GM12878 (cell line): ENCODE measurements at regions not wholly inside any gene's neighbourhood (a gene's known extent, or its start where the extent isn't known, plus 50 kb on each side); places are given as distances from the start of the nearest gene placed in this dataset.

Source experiments
- ATAC-seq: fragments of 200-7000 bp; cut with Tn5 transposase; 3 replicates; pipeline ENCODE4 v1.9.1; 2020; ENCODE audit warnings: mild to moderate bottlenecking, moderate library complexity
- BruUV-seq: library from RNA; stranded (reverse); fragments of 400-500 nt; replicated peaks from 2 replicates; lab custom pipeline; 2021; lab: Mats Ljungman, UMichigan
- CTCF ChIA-PET: fragments of 300-600 bp; sonication (Branson Sonifier 250); formaldehyde crosslinking; extraction: SDS; loops from one replicate; lab custom pipeline; 2021; ENCODE audit warnings: inconsistent platforms; lab: Yijun Ruan, JAX
- POLR2A ChIA-PET: fragments of 350-600 bp; formaldehyde crosslinking; extraction: SDS; loops from one replicate; lab custom pipeline; 2021; ENCODE audit warnings: inconsistent platforms; lab: Charles Lee
- RAD21 ChIA-PET: fragments of 300-600 bp; sonication (Branson Sonifier 250); formaldehyde crosslinking; loops from one replicate; lab custom pipeline; 2023; ENCODE audit warnings: antibody characterized with exemption; ENCODE audit not compliant: unreplicated experiment; lab: Charles Lee
- SMC1A ChIA-PET: fragments of 300-600 bp; sonication (Branson Sonifier 250); formaldehyde crosslinking; loops from one replicate; lab custom pipeline; 2023; ENCODE audit not compliant: unreplicated experiment, uncharacterized antibody; lab: Charles Lee
- DNase-seq: peaks from one replicate; pipeline ENCODE4 v3.0.0-alpha.2; 2011; ENCODE audit warnings: low read depth, low spot score
- FAIRE-seq: peaks from 3 replicates; lab custom pipeline; 2011; peaks lifted over from hg19 to GRCh38; lab: Jason Lieb, UNC
- H2AFZ ChIP-seq: 2 replicates; pipeline ENCODE4 v1.6.0; 2011; ENCODE audit warnings: low read depth, low read length, control low read depth; ENCODE audit not compliant: control insufficient read depth
- H3K27ac ChIP-seq: 2 replicates; pipeline ENCODE4 v1.5.1; 2011; ENCODE audit warnings: control low read depth; ENCODE audit not compliant: control insufficient read depth, insufficient read depth
- H3K27me3 ChIP-seq, 2 experiments: replicated peaks in 1 of 2; 2 replicates each; pipeline versions ENCODE4 v1.6.0 to v1.6.1; 2011; ENCODE audit warnings: low read length in 1 of 2; ENCODE audit not compliant: control insufficient read depth in 2 of 2, insufficient read depth in 2 of 2
- H3K36me3 ChIP-seq, 2 experiments: 2 replicates each; pipeline ENCODE4 v1.5.1; 2011; ENCODE audit warnings: low read length in 1 of 2; ENCODE audit not compliant: control insufficient read depth in 2 of 2, insufficient read depth in 2 of 2
- H3K4me1 ChIP-seq: 2 replicates; pipeline ENCODE4 v1.6.1; 2011; ENCODE audit warnings: mild to moderate bottlenecking, low read length, moderate library complexity, mixed read lengths; ENCODE audit not compliant: control insufficient read depth, insufficient read depth
- H3K4me2 ChIP-seq: 2 replicates; pipeline ENCODE4 v1.6.0; 2011; ENCODE audit warnings: control low read depth; ENCODE audit not compliant: control insufficient read depth, insufficient read depth
- H3K4me3 ChIP-seq: fragments of 200-600 bp; sonication (generic); 2 replicates; pipeline ENCODE4 v1.5.1; 2016
- H3K79me2 ChIP-seq: 2 replicates; pipeline ENCODE4 v1.6.0; 2011; ENCODE audit warnings: low read length; ENCODE audit not compliant: control insufficient read depth, insufficient read depth
- H3K9ac ChIP-seq: 2 replicates; pipeline ENCODE4 v1.8.0; 2011; ENCODE audit warnings: low read length, control low read depth, mixed read lengths; ENCODE audit not compliant: control insufficient read depth, insufficient read depth
- H3K9me3 ChIP-seq: replicated peaks from 3 replicates; pipeline ENCODE4 v1.5.1; 2011; ENCODE audit warnings: mild to moderate bottlenecking, low read length; ENCODE audit not compliant: control insufficient read depth, insufficient read depth
- H4K20me1 ChIP-seq: 2 replicates; pipeline ENCODE4 v1.6.0; 2011; ENCODE audit not compliant: control insufficient read depth, insufficient read depth
- ATF2 ChIP-seq: IDR thresholded peaks from 2 replicates; pipeline ENCODE4 v1.6.1; 2012; ENCODE audit warnings: low read length, inconsistent platforms
- BCLAF1 ChIP-seq: fragments of 450-650 bp; IDR thresholded peaks from 2 replicates; pipeline ENCODE4 v1.6.1; 2017; ENCODE audit warnings: antibody characterized with exemption, mild to moderate bottlenecking, moderate library complexity
- CBX3 ChIP-seq: fragments of 200-600 bp; sonication (generic); IDR thresholded peaks from 2 replicates; pipeline ENCODE4 v1.6.1; 2016; ENCODE audit warnings: low read depth, borderline replicate concordance
- CHD4 ChIP-seq: fragments of 200-600 bp; sonication (generic); IDR thresholded peaks from 2 replicates; pipeline ENCODE4 v1.6.1; 2016; ENCODE audit warnings: mild to moderate bottlenecking
- GATAD2B ChIP-seq: fragments of 450-650 bp; conservative IDR thresholded peaks from 2 replicates; pipeline ENCODE4 v1.6.1; 2017; ENCODE audit warnings: low read depth, mild to moderate bottlenecking, moderate library complexity
- NFXL1 ChIP-seq: fragments of 450-650 bp; IDR thresholded peaks from 2 replicates; pipeline ENCODE4 v1.6.1; 2017; ENCODE audit warnings: antibody characterized with exemption, mild to moderate bottlenecking, borderline replicate concordance
- POLR2AphosphoS2 ChIP-seq: IDR thresholded peaks from 2 replicates; pipeline ENCODE4 v1.6.1; 2011; ENCODE audit warnings: low read depth, mild to moderate bottlenecking, low read length, improper control_type of control experiment, moderate library complexity
- RELB ChIP-seq: fragments of 450-650 bp; IDR thresholded peaks from 2 replicates; pipeline ENCODE4 v1.6.1; 2017; ENCODE audit warnings: low read depth, mild to moderate bottlenecking, moderate library complexity
- SIN3A ChIP-seq: IDR thresholded peaks from 2 replicates; pipeline ENCODE4 v1.6.1; 2012; ENCODE audit warnings: low read depth, low read length, improper control_type of control experiment
- SUPT20H ChIP-seq: IDR thresholded peaks from 2 replicates; pipeline ENCODE4 v1.6.1; 2011; ENCODE audit warnings: low read depth, mild to moderate bottlenecking, low read length, moderate library complexity, borderline replicate concordance; ENCODE audit not compliant: control insufficient read depth
- ZBTB11 ChIP-seq: fragments of 450-650 bp; formaldehyde crosslinking; IDR thresholded peaks from 2 replicates; pipeline ENCODE4 v1.5.0; 2022; ENCODE audit warnings: mild to moderate bottlenecking, missing genetic modification characterization
- WGBS: methylation state at CpG from one replicate; pipeline ENCODE4 v1.1.6; 2016; ENCODE audit warnings: low lambda C conversion rate; ENCODE audit not compliant: insufficient replicate concordance, insufficient coverage; ENCODE audit errors: missing lambda C conversion rate; 5-methylcytosine and 5-hydroxymethylcytosine counted together
- in situ Hi-C: fragments of 300-500 bp; cut with MboI; formaldehyde crosslinking; loops from 9 replicates; pipeline ENCODE4 v1.14.3; 2018; ENCODE audit warnings: mixed read lengths
- intact Hi-C: fragments of 100-400 bp; cut with micrococcal nuclease; formaldehyde crosslinking; loops from one replicate; pipeline ENCODE4 v1.14.2; 2022; ENCODE audit not compliant: unreplicated experiment

GRCh38 chr12:124073356-124074035, 100.5 kb downstream of the ZNF664 start:
- no peak overlapping the region for H2AFZ ChIP-seq
- ChIA-PET RAD21 (no interaction called here), SMC1A (no interaction called here), CTCF (no interaction called here), POLR2A (no interaction called here)
- H3K79me2 ChIP-seq, result no peaks in the 10 kb centered on the region
- no peaks in the 10 kb centered on the region for H3K36me3 ChIP-seq
- ATAC-seq (no peak), FAIRE-seq (no peak), DNase-seq (no peak)
- H3K4me3 ChIP-seq, result no peak overlapping the region
- no peaks in the 10 kb centered on the region for H4K20me1 ChIP-seq
- 11% methylated on average over 8 of the region's 8 CpGs for WGBS
- H3K9ac ChIP-seq, result no peak overlapping the region
- BruUV-seq, result no TSS peak
- in situ Hi-C loops, result no loop called here
- H3K9me3 ChIP-seq, result no peaks in the 10 kb centered on the region
- H3K27me3 ChIP-seq, result no peaks in the 10 kb centered on the region
- intact Hi-C loops, result no loop called here
- H3K4me2 ChIP-seq, result no peak overlapping the region
- H3K4me1 ChIP-seq, result no peaks in the 10 kb centered on the region
- H3K27ac ChIP-seq, result no peak overlapping the region
- TF ChIP-seq SUPT20H, result no peak
- no peak for TF ChIP-seq CHD4
- TF ChIP-seq ATF2, result no peak
- TF ChIP-seq POLR2AphosphoS2, result no peak
- no peak for TF ChIP-seq SIN3A
- no peak for TF ChIP-seq GATAD2B
- no peak for TF ChIP-seq RELB
- TF ChIP-seq CBX3, result no peak
- TF ChIP-seq BCLAF1, result no peak
- TF ChIP-seq NFXL1, result no peak
- TF ChIP-seq ZBTB11 (CRISPR knock-in tag), result no peak
